RWPE1 (cell line): ENCODE measurements at regions not wholly inside any gene's neighbourhood (a gene's known extent, or its start where the extent isn't known, plus 50 kb on each side); places are given as distances from the start of the nearest gene placed in this dataset.

Source experiments
- CTCF ChIA-PET: fragments of 350-600 bp; sonication (Branson Sonifier 250); formaldehyde crosslinking; extraction: SDS; loops from one replicate; lab custom pipeline; 2021; lab: Yijun Ruan, JAX
- POLR2A ChIA-PET: fragments of 400-600 bp; formaldehyde crosslinking; extraction: SDS; loops from one replicate; lab custom pipeline; 2020; ENCODE audit warnings: antibody characterized with exemption; ENCODE audit not compliant: low non-redundant PET; lab: Yijun Ruan, JAX
- DNase-seq: peaks from one replicate; pipeline ENCODE4 v3.0.0; 2012; ENCODE audit warnings: low spot score
- H3K27ac ChIP-seq: fragments of 450-650 bp; 2 replicates; pipeline ENCODE4 v1.5.1; 2017
- TF ChIP-seq, protein P1 (sequence below): fragments of 450-650 bp; conservative IDR thresholded peaks from 2 replicates; pipeline ENCODE4 v1.5.1; 2017; ENCODE audit warnings: low read depth, mild to moderate bottlenecking

DNA sequence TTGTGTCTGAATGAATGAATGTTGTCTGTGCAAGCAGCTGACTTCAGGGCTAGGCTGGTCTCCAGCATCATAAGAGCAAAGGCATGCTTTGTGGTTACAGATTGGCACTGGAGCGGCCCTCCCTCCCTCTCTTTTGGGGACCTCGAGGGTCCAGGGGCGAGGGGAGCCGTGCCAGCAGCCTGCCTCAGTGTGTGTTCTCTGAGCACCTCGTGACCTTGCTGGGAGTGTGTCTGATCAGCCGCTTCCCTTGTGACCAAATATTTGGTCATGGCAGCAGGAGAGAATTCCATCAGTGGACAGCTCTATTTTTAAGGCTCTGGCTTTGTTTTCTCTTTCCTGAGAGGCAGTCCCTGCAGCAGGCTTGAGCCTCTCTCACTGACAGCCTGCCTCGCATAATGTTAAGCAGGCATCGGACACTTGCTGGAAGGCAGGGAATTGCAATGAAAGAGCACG is 329.7 kb downstream of the UQCRFS1 start:
- POLR2A ChIA-PET = no interaction called here
- CTCF ChIA-PET = no interaction called here
- H3K27ac ChIP-seq = no peak overlapping the region
- DNase-seq = no peak
- TF ChIP-seq, protein P1, sequence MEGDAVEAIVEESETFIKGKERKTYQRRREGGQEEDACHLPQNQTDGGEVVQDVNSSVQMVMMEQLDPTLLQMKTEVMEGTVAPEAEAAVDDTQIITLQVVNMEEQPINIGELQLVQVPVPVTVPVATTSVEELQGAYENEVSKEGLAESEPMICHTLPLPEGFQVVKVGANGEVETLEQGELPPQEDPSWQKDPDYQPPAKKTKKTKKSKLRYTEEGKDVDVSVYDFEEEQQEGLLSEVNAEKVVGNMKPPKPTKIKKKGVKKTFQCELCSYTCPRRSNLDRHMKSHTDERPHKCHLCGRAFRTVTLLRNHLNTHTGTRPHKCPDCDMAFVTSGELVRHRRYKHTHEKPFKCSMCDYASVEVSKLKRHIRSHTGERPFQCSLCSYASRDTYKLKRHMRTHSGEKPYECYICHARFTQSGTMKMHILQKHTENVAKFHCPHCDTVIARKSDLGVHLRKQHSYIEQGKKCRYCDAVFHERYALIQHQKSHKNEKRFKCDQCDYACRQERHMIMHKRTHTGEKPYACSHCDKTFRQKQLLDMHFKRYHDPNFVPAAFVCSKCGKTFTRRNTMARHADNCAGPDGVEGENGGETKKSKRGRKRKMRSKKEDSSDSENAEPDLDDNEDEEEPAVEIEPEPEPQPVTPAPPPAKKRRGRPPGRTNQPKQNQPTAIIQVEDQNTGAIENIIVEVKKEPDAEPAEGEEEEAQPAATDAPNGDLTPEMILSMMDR = no peak

DNA sequence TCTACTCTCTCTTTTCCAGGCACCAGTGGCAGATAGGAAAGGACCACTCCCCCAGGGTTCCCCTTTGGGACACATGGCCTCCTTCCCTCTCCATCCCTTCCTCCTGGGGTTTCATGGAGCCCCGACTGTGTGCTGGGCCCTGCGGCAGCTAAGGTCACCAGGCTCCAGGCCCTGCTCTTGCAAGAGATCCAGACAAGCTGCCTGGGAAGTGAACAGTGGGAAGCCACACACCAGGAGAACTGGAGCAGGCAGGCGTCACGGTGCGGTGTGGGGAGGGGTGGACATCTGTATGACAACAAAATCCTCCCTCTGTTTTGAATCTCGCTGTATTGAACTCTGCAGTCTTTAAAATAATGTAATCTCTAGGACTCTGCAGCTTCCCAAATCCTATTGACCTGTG is 330.1 kb downstream of the UQCRFS1 start:
- ChIA-PET CTCF (interaction anchor here (0.7 kb wide), 1 partner anchor 808 kb away, joined by 4 read pairs; no protein-coding TSS in a partner anchor), POLR2A (no interaction called here)
- TF ChIP-seq, protein P1 = no peak
- DNase-seq = no peak
- H3K27ac ChIP-seq = no peak overlapping the region

DNA sequence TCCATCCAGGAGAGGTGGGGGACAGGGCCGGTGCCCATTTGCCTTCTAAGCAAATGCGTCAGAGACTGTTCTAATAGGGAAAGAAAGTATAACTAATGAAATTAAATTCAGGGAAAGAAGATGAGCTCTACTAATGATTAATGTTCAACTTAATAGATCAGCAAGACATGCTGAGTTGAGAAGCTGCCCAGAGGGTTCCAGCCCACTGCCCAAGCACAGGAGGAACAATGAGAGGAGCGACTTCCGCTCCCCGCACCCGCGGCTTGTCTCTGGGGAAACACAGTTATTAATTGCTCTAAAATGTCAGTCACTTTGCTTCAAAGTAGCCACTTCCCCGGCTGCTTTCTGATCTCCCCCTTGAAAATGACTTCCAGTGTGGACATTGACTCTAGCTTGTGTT is 331.3 kb downstream of the UQCRFS1 start:
- DNase-seq = no peak
- H3K27ac ChIP-seq = no peak overlapping the region
- ChIA-PET CTCF (interaction anchor here (0.9 kb wide), 1 partner anchor 425 kb away, joined by 5 read pairs; no protein-coding TSS in a partner anchor), POLR2A (no interaction called here)
- TF ChIP-seq, protein P1 = no peak

DNA sequence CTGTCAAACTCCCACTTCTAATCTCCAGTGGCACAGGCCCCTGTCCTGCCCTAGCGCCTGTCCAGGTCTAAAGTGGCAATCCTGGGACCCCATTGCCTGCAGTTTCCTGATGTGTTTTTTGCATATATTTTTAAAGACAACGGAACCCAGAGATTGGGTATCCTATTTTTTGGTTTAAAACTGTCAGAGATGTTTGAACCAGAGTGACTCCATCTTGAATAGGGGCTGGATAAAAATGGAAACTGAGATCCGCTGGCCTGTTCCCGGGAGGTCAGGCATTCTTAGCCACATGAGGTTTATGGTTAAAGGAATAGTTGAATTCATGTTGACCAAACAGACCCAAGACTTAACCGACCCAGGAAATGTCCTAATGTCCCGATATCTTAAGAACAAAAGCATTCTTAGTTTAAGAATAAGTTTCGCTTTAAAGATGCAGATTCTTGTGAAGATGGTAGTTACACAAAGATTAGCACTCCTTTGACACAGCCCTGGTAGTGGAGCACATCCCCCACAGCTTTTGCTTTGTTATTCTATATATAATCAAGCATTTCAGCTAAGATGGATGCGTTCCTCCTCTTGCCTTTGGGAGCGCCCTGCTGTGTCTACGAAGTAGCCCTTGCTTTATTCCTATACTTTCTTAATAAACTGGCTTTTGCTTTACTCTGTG is 332.1 kb downstream of the UQCRFS1 start:
- TF ChIP-seq, protein P1 = no peak
- H3K27ac ChIP-seq = no peak overlapping the region
- POLR2A ChIA-PET = no interaction called here
- no peak for DNase-seq
- CTCF ChIA-PET = interaction anchor here (0.9 kb wide), 1 partner anchor 426 kb away, joined by 5 read pairs; no protein-coding TSS in a partner anchor

DNA sequence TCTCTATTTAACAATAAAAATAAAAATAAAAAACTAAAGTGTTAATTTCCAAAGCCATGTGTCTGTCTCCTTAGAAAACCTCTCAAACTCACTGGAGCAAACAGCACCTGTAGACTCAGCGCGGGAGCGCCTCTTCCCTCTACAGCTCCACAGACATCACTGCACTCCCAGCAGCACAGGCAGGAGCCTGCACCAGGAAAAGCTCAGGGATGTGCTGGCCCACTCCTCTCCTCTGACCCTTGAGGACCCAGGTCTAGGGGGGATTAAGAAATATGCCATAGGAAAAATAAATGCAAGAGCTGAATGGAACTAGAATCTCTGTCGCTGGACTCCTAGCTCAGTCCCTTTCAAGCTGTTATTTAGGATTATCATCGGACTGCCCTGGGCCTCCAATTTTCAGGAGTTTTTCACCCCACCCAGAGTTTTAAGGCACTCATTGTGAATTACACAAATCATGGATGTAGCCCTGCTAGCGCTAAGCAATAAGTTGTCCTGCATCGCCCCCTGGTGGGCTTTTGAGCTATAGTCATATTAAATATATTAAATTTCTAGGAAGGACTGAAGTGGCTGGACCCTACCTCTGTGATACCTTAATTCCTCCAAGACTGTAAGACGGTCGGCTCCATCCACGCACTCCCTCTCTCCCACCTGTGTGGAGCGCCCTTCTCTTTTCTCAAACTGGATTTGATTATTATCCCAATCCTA is 333.9 kb downstream of the UQCRFS1 start:
- peak; percentile 35 for DNase-seq
- ChIA-PET POLR2A (no interaction called here), CTCF (interaction anchor here (1.4 to 1.6 kb wide), 2 partner anchors 44 to 142 kb away, joined by 4 to 5 read pairs; no protein-coding TSS in a partner anchor)
- TF ChIP-seq, protein P1 = peak; percentile 40; the same call in 1 of the 2 replicates
- no peak overlapping the region for H3K27ac ChIP-seq

DNA sequence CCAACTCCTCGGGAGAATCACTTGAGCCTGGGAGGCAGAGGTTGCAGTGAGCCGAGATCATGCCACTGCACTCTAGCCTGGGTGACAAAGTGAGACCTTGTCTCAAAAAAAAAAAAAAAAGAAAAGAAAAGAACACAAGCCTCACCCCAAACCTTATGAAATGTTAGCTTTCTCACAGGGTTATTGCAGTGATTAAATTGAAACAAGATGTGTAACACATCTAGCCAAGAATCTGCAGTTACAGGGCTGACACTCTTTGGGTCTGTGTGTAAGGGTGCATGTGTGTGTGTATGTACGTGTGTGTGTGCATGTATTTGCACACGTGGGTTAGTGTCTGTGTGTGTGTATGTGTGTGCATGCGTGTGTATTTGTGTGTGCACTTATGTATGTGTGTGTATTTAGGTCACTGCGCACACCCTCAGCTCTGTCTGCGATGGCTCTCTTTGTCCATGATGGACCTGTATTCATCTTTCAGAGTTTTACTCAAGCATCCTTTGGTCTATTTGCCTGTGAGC is 336.3 kb downstream of the UQCRFS1 start:
- no peak for DNase-seq
- no peak overlapping the region for H3K27ac ChIP-seq
- TF ChIP-seq, protein P1 = no peak
- POLR2A ChIA-PET = no interaction called here
- CTCF ChIA-PET = interaction anchor here (0.6 kb wide), 1 partner anchor 166 kb away, joined by 4 read pairs; no protein-coding TSS in a partner anchor
